MM.1S (cell line): ENCODE measurements at regions not wholly inside any gene's neighbourhood (a gene's known extent, or its start where the extent isn't known, plus 50 kb on each side); places are given as distances from the start of the nearest gene placed in this dataset.

ENCODE experiments used
- CTCF ChIP-seq: fragments of 300-600 bp; sonication (generic); IDR thresholded peaks from 2 replicates; pipeline ENCODE4 v1.5.1; 2016; ENCODE audit warnings: antibody characterized with exemption, low read length, mixed read lengths
- EZH2 ChIP-seq: fragments of 300-600 bp; sonication (generic); optimal IDR thresholded peaks from 2 replicates; pipeline ENCODE3; 2017; ENCODE audit warnings: low read depth, mild to moderate bottlenecking, antibody characterized with exemption, low read length, mixed read lengths
- EZH2phosphoT487 ChIP-seq: fragments of 300-600 bp; sonication (generic); IDR thresholded peaks from 2 replicates; pipeline ENCODE4 v1.6.1; 2018; ENCODE audit warnings: antibody characterized with exemption, low read length

GRCh38 chr2:428591-428990 is 140.7 kb upstream of the ALKAL2 start:
- TF ChIP-seq CTCF = no peak
- no peak for TF ChIP-seq EZH2phosphoT487
- TF ChIP-seq EZH2 = no peak
